Parathyroid adenoma (tissue), 2 donors: ENCODE measurements at regions not wholly inside any gene's neighbourhood (a gene's known extent, or its start where the extent isn't known, plus 50 kb on each side); places are given as distances from the start of the nearest gene placed in this dataset.

ENCODE experiments used
- H2AFZ ChIP-seq: fragments of 300-600 bp; sonication (generic); one replicate; pipeline ENCODE4 v1.7.0; 2017; ENCODE audit warnings: antibody characterized with exemption, mild to moderate bottlenecking
- H3K27ac ChIP-seq: fragments of 300-600 bp; sonication (generic); one replicate; pipeline ENCODE4 v1.7.0; 2017
- H3K27me3 ChIP-seq: fragments of 300-600 bp; sonication (generic); one replicate; pipeline ENCODE4 v1.7.0; 2017; ENCODE audit warnings: low read length; ENCODE audit not compliant: control insufficient read depth, insufficient read depth
- H3K36me3 ChIP-seq: fragments of 300-600 bp; sonication (generic); one replicate; pipeline ENCODE4 v1.7.0; 2017; ENCODE audit warnings: low read length; ENCODE audit not compliant: control insufficient read depth, insufficient read depth
- H3K4me1 ChIP-seq: fragments of 300-600 bp; sonication (generic); one replicate; pipeline ENCODE4 v1.7.0; 2017; ENCODE audit warnings: control low read depth
- H3K4me2 ChIP-seq: fragments of 300-600 bp; sonication (generic); one replicate; pipeline ENCODE4 v1.7.0; 2017; ENCODE audit warnings: low read length
- H3K4me3 ChIP-seq: fragments of 300-600 bp; sonication (generic); one replicate; pipeline ENCODE4 v1.7.0; 2017; ENCODE audit warnings: low read depth, low read length
- H3K79me2 ChIP-seq: fragments of 300-600 bp; sonication (generic); one replicate; pipeline ENCODE4 v1.7.0; 2017; ENCODE audit warnings: control low read depth
- H3K9ac ChIP-seq: fragments of 300-600 bp; sonication (generic); one replicate; pipeline ENCODE4 v1.7.0; 2017; ENCODE audit warnings: mild to moderate bottlenecking
- H3K9me3 ChIP-seq: fragments of 300-600 bp; sonication (generic); one replicate; pipeline ENCODE4 v1.7.0; 2017; ENCODE audit warnings: low read length; ENCODE audit not compliant: control insufficient read depth
- CTCF ChIP-seq: fragments of 300-600 bp; sonication (generic); IDR thresholded peaks from one replicate; pipeline ENCODE4 v1.7.0; 2017; ENCODE audit warnings: antibody characterized with exemption, mild to moderate bottlenecking
- donor health status: primary hyperparathyroidism.

GRCh38 chr5:135220394-135221186 lies 178.4 kb downstream of the MACROH2A1 start:
- Histone ChIP-seq H3K4me1 (no peaks in the 10 kb centered on the region), H3K79me2 (no peaks in the 10 kb centered on the region), H2AFZ (no peak overlapping the region), H3K36me3 (no peaks in the 10 kb centered on the region), H3K27me3 (no peaks in the 10 kb centered on the region), H3K9me3 (no peaks in the 10 kb centered on the region), H3K27ac (no peak overlapping the region), H3K9ac (no peak overlapping the region), H3K4me3 (no peak overlapping the region), H3K4me2 (no peak overlapping the region)
- no peak for TF ChIP-seq CTCF

GRCh38 chr5:135219868-135220267 lies 179.2 kb downstream of the MACROH2A1 start:
- H3K79me2 ChIP-seq = no peaks in the 10 kb centered on the region
- TF ChIP-seq CTCF = no peak
- H3K27ac ChIP-seq = no peak overlapping the region

GRCh38 chr5:135218790-135219568 lies 180.1 kb downstream of the MACROH2A1 start:
- no peak overlapping the region for H2AFZ ChIP-seq
- no peaks in the 10 kb centered on the region for H3K4me1 ChIP-seq
- H3K36me3 ChIP-seq = no peaks in the 10 kb centered on the region
- no peaks in the 10 kb centered on the region for H3K27me3 ChIP-seq
- no peak overlapping the region for H3K9ac ChIP-seq
- no peaks in the 10 kb centered on the region for H3K9me3 ChIP-seq
- no peak overlapping the region for H3K4me3 ChIP-seq
- H3K4me2 ChIP-seq = no peak overlapping the region
- no peak for TF ChIP-seq CTCF
- no peak overlapping the region for H3K27ac ChIP-seq
- no peaks in the 10 kb centered on the region for H3K79me2 ChIP-seq

More at GRCh38 chr5:135219868-135220267, 179.2 kb downstream of the MACROH2A1 start:
- no peak overlapping the region for H3K4me3 ChIP-seq
- no peak overlapping the region for H2AFZ ChIP-seq
- no peaks in the 10 kb centered on the region for H3K9me3 ChIP-seq
- no peak overlapping the region for H3K4me2 ChIP-seq
- H3K36me3 ChIP-seq = no peaks in the 10 kb centered on the region
- no peak overlapping the region for H3K9ac ChIP-seq
- H3K4me1 ChIP-seq = no peaks in the 10 kb centered on the region
- no peaks in the 10 kb centered on the region for H3K27me3 ChIP-seq

- Histone ChIP-seq H3K4me3 (no peak overlapping the region), H3K27ac (no peak overlapping the region), H3K36me3 (no peaks in the 10 kb centered on the region), H3K9me3 (no peaks in the 10 kb centered on the region), H2AFZ (no peak overlapping the region), H3K9ac (no peak overlapping the region), H3K4me2 (no peak overlapping the region), H3K79me2 (no peaks in the 10 kb centered on the region), H3K4me1 (no peaks in the 10 kb centered on the region), H3K27me3 (no peaks in the 10 kb centered on the region)
- no peak for TF ChIP-seq CTCF
These were observed 180.6 kb downstream of the MACROH2A1 start for GRCh38 chr5:135218486-135218755.
